Astrocyte (in vitro differentiated cells and primary cell): ENCODE measurements at regions not wholly inside any gene's neighbourhood (a gene's known extent, or its start where the extent isn't known, plus 50 kb on each side); places are given as distances from the start of the nearest gene placed in this dataset.

Source experiments
- CTCF ChIP-seq: IDR thresholded peaks from 2 replicates; pipeline ENCODE4 v1.5.1; 2011; ENCODE audit warnings: low read depth, mild to moderate bottlenecking, inconsistent platforms, low read length, moderate library complexity; ENCODE audit not compliant: insufficient read depth
- EZH2 ChIP-seq: IDR thresholded peaks from 2 replicates; pipeline ENCODE4 v1.6.1; 2012; ENCODE audit warnings: mild to moderate bottlenecking, low read length, inconsistent platforms; ENCODE audit not compliant: insufficient read depth

- TF ChIP-seq CTCF: no peak
- TF ChIP-seq EZH2: no peak
These were observed 58.9 kb upstream of the PLEKHG3 start for GRCh38 chr14:64645220-64645892.
